Epithelial cell of esophagus (primary cell): ENCODE measurements at regions not wholly inside any gene's neighbourhood (a gene's known extent, or its start where the extent isn't known, plus 50 kb on each side); places are given as distances from the start of the nearest gene placed in this dataset.
A peak's percentile ranks its signal among the peaks of the same experiment; 100 is the strongest.

ENCODE experiments used
- DNase-seq: peaks from one replicate; pipeline ENCODE4 v3.0.0; 2010; ENCODE audit warnings: low read depth
- H3K4me3 ChIP-seq: 2 replicates; pipeline ENCODE4 v1.5.1; 2011; ENCODE audit warnings: mild to moderate bottlenecking, low read length, control low read depth
- TF ChIP-seq, protein P1 (sequence below): IDR thresholded peaks from 2 replicates; pipeline ENCODE4 v1.5.1; 2011; ENCODE audit warnings: low read depth, mild to moderate bottlenecking, low read length, control low read depth, inconsistent platforms; ENCODE audit not compliant: insufficient read depth; ENCODE audit errors: missing control alignments

DNA sequence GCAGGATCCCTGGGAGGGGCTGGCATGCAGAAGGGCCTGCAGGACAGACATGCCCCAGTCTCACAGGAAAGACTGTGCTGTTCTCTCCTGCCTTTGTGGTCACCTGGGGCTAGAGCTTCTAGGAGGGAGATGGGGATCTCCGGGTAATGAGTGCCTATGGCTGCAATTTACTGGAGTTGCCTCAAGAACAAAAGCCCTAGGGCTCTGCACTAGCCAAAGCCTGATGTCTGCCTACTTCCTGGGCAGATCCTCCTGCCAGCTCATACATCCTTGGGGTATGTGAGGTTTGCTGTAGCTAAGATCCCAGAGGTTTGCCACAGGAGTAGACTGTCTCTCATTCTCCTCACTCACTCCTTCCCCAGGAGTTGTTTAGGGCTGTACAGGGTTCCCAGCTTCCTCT lies 106.9 kb upstream of the PPFIA2 start:
- TF ChIP-seq, protein P1, sequence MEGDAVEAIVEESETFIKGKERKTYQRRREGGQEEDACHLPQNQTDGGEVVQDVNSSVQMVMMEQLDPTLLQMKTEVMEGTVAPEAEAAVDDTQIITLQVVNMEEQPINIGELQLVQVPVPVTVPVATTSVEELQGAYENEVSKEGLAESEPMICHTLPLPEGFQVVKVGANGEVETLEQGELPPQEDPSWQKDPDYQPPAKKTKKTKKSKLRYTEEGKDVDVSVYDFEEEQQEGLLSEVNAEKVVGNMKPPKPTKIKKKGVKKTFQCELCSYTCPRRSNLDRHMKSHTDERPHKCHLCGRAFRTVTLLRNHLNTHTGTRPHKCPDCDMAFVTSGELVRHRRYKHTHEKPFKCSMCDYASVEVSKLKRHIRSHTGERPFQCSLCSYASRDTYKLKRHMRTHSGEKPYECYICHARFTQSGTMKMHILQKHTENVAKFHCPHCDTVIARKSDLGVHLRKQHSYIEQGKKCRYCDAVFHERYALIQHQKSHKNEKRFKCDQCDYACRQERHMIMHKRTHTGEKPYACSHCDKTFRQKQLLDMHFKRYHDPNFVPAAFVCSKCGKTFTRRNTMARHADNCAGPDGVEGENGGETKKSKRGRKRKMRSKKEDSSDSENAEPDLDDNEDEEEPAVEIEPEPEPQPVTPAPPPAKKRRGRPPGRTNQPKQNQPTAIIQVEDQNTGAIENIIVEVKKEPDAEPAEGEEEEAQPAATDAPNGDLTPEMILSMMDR: no peak
- DNase-seq: peak; percentile 28

DNA sequence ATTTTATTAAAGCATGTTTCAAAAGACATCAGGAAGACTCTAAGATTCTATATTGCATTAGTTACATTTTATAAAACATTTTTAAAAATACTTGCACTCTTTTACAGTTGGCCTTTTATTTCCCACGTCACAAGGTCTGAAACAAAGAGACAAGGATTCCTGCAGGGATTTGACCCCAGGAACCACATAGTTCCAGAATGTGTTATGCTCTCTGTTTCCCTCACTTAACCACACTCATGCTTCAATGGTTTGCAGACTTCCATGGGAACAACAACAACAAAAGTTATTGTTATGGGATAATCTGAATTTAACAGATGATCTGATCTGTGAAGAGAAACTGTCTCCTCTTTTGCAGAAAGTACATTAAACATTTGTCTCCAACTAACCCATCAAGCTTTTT lies 104.3 kb upstream of the PPFIA2 start:
- DNase-seq: no peak
- TF ChIP-seq, protein P1: no peak
- no peak overlapping the region for H3K4me3 ChIP-seq

More for the DNA sequence above, 106.9 kb upstream of the PPFIA2 start:
- no peak overlapping the region for H3K4me3 ChIP-seq

DNA sequence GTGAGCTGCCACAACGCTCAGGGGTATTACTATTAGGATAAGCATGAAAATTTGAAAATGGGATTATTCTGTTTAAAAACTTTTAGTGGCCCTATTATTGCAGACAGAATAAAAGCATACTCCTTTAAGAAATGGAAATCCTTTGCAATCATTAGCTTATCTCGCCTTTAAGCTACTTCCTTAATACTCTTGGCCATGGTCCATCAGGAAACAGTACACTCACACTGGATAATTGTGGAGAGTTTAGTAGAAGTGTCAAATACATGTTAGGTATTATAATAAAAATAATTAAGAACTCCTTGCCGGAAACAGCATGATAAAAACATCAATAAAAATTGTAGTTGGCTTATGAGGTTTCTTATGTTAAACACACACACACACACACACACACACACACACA lies 100.4 kb upstream of the PPFIA2 start:
- TF ChIP-seq, protein P1: no peak
- DNase-seq: peak; percentile 26
- no peak overlapping the region for H3K4me3 ChIP-seq

DNA sequence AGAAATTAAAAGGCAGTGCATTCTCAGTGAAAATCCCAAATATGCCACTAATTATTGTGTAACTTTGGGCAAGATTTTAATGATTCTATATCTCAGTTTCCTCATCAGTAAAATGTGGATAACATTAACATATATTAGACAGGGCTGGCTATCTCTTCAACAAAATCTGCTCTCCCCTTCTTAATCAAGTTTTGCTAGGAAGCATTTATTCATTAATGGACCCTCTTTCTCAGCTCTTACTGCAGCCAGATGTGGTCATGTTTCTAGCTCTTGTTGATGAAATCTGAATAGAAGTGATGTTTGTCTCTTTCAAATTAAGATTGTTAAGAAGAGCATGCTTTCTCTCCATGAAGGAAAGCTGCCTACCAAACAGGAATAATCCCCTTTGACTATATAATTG lies 84.4 kb upstream of the PPFIA2 start:
- TF ChIP-seq, protein P1: no peak
- no peak overlapping the region for H3K4me3 ChIP-seq
- no peak for DNase-seq

DNA sequence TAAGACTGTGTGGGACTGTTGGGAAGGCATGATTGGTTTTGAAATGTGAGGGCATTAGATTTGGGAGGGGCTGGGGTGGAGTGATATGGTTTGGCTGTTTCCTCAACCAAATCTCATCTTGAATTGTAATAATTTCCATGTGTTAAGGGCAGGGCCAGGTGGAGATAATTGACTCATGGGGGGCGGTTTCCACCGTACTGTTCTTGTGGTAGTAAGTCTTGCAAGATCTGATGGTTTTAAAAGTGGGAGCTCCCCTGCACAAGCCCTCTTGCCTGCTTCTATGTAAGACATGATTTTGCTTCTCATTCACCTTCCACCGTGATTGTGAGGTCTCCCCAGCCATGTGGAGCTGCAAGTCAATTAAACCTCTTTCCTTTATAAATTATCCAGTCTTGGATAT lies 76.6 kb upstream of the PPFIA2 start:
- H3K4me3 ChIP-seq: no peak overlapping the region
- DNase-seq: no peak
- TF ChIP-seq, protein P1: no peak

DNA sequence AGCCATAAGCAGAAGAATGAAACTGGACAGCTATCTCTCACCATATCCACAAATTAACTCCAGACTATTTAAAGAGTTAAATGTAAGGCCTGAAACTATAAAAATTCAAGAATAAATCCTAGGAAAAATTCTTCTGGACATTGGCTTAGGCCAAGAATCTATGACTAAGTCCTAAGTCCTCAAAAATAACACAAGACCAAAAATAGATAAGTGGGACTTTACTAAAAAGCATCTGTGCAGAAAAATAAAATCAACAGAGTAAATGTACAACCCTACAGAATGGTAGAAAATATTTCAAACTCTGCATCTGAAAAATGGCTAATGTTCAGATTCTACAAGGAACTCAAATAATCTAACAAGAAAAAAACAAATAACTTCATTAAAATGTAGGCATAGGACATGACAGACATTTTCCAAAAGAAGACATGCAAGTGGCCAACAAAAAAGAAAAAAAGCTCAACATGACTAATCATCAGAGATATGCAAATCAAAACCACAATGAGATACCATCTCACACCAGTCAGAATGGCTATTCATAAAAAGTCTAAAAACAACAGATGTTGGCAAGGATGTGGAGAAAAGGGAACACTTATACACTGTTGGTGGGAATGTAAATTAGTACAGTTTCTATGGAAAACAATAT lies 61.0 kb upstream of the PPFIA2 start:
- no peak overlapping the region for H3K4me3 ChIP-seq
- TF ChIP-seq, protein P1: no peak
- DNase-seq: no peak

DNA sequence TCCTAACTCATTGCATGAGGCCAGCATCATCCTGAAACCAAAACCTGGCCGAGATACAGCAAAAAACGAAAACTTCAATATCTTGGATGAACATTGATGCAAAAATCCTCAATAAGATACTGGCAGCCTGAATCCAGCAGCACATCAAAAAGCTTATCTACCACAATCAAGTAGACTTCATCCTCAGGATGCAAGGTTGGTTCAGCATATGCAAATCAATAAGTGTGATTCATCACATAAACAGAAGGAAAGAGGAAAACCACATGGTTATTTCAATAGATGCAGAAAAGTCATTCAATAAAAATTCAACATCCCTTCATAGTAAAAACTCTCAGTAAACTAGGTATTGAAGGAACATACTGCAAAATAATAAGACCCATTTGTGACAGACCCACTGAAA lies 56.5 kb upstream of the PPFIA2 start:
- DNase-seq: no peak
- TF ChIP-seq, protein P1: no peak
- H3K4me3 ChIP-seq: no peak overlapping the region
